Stimulated activated CD4-positive, alpha-beta T cell treated with anti-CD3 and anti-CD28 coated beads, Interleukin-2, amount 100 ng/mL, for 48 hours (primary cell): ENCODE measurements at regions not wholly inside any gene's neighbourhood (a gene's known extent, or its start where the extent isn't known, plus 50 kb on each side); places are given as distances from the start of the nearest gene placed in this dataset.
"Not testable (repeated sequence)": the region's sequence is repeated elsewhere in the genome, so short reads cannot be mapped to it uniquely, and the experiment has no call there.

Source experiments
- DNase-seq, 2 donors: peaks; one replicate each; pipeline ENCODE4 v3.0.0-alpha.2; 2020

GRCh38 chr3:75395580-75396315 lies 268.4 kb upstream of the FRG2C start:
- DNase-seq, result no peak

- DNase-seq, result no peak
Observed at GRCh38 chr3:75396316-75396802, 267.8 kb upstream of the FRG2C start.

GRCh38 chr3:75397486-75397885 lies 266.6 kb upstream of the FRG2C start:
- not testable (repeated sequence) for DNase-seq

GRCh38 chr3:75422101-75422945 lies 241.8 kb upstream of the FRG2C start:
- peak; percentile 35 to 41 for DNase-seq

GRCh38 chr3:75425379-75425778 lies 238.7 kb upstream of the FRG2C start:
- DNase-seq, result not testable (repeated sequence)

GRCh38 chr3:75427486-75427885 lies 236.6 kb upstream of the FRG2C start:
- not testable (repeated sequence) for DNase-seq

GRCh38 chr3:75427906-75428305 lies 236.2 kb upstream of the FRG2C start:
- not testable (repeated sequence) for DNase-seq

GRCh38 chr3:75429561-75430220 lies 234.4 kb upstream of the FRG2C start:
- DNase-seq, result peak; percentile 66 to 70

GRCh38 chr3:75430406-75430805 lies 233.7 kb upstream of the FRG2C start:
- DNase-seq, result not testable (repeated sequence)

- DNase-seq, result not testable (repeated sequence)
Observed at GRCh38 chr3:75431120-75431519, 233.0 kb upstream of the FRG2C start.

- DNase-seq, result not testable (repeated sequence)
Observed at GRCh38 chr3:75432466-75432865, 231.7 kb upstream of the FRG2C start.

- DNase-seq, result not testable (repeated sequence)
Observed at GRCh38 chr3:75432885-75433284, 231.2 kb upstream of the FRG2C start.

GRCh38 chr3:75433295-75433694 lies 230.8 kb upstream of the FRG2C start:
- DNase-seq, result not testable (repeated sequence)

- DNase-seq, result peak in 1 of 2 donors; percentile 4
Observed at GRCh38 chr3:75434276-75434912, 229.7 kb upstream of the FRG2C start.

GRCh38 chr3:75434913-75435793 lies 229.0 kb upstream of the FRG2C start:
- DNase-seq, result peak; percentile 95 to 97

- DNase-seq, result not testable (repeated sequence)
Observed at GRCh38 chr3:75435794-75436400, 228.2 kb upstream of the FRG2C start.

- not testable (repeated sequence) for DNase-seq
Observed at GRCh38 chr3:75440986-75441385, 223.1 kb upstream of the FRG2C start.

GRCh38 chr3:75444634-75445033 lies 219.5 kb upstream of the FRG2C start:
- DNase-seq, result not testable (repeated sequence)

GRCh38 chr3:75445234-75445633 lies 218.9 kb upstream of the FRG2C start:
- DNase-seq, result not testable (repeated sequence)

- not testable (repeated sequence) for DNase-seq
Observed at GRCh38 chr3:75446948-75447347, 217.2 kb upstream of the FRG2C start.

- DNase-seq, result not testable (repeated sequence)
Observed at GRCh38 chr3:75453328-75453727, 210.8 kb upstream of the FRG2C start.
